Panc1 (cell line): ENCODE measurements at regions not wholly inside any gene's neighbourhood (a gene's known extent, or its start where the extent isn't known, plus 50 kb on each side); places are given as distances from the start of the nearest gene placed in this dataset.

Source experiments
- POLR2AphosphoS5 ChIP-seq: IDR thresholded peaks from 2 replicates; pipeline ENCODE4 v1.6.1; 2012; ENCODE audit warnings: mild to moderate bottlenecking, low read depth, low read length, moderate library complexity
- TCF7L2 ChIP-seq: IDR thresholded peaks from 2 replicates; pipeline ENCODE4 v1.6.1; 2011; ENCODE audit warnings: mild to moderate bottlenecking, low read depth, low read length, inconsistent platforms
- TF ChIP-seq, protein P1 (sequence below): fragments of 450-650 bp; IDR thresholded peaks from 2 replicates; pipeline ENCODE4 v1.5.1; 2017; ENCODE audit warnings: mild to moderate bottlenecking
- TF ChIP-seq, protein P2 (sequence below), 2 experiments: IDR thresholded peaks; 2 replicates each; pipeline ENCODE4 v1.6.1; 2011 to 2012; ENCODE audit warnings: low read depth in 2 of 2, control low read depth in 1 of 2, low read length in 1 of 2, mild to moderate bottlenecking in 1 of 2, moderate library complexity in 1 of 2; ENCODE audit not compliant: insufficient read depth in 1 of 2

DNA sequence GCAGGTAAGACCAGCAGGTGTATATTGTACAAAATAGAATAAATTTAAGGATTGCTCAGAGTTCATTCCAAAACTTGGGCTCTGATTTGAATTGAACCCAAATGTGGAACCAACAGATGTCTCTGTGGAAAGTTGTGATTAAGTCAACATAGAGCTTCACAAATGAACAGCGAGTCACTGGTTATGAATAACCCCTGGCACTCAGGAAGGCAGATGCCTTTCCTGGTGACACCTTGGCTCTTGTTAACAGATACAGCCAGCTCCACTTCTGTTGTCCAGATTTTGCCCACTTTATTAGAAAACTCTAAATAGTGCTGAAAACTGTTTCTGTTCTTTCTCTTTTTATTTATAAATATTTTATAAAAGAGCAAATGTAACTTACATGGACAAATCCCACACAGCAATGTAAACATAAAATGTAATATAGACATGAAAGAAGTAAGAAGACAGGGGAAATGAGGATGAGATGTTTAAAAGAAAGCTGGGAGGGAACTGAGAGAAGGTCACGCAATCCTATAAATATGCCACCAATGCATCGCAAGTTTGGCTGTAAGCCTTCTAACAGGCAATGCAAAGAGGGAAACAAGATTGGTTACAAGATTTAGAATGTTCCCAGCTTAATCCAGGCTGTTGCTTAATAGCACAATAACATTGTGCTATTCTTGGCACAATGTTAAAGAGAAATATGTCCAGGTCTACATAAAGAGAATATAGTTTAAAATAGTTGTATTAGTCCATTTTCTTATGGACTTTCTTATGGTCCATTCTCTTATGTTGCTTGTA is 495.5 kb downstream of the TAFA4 start:
- TF ChIP-seq, protein P1, sequence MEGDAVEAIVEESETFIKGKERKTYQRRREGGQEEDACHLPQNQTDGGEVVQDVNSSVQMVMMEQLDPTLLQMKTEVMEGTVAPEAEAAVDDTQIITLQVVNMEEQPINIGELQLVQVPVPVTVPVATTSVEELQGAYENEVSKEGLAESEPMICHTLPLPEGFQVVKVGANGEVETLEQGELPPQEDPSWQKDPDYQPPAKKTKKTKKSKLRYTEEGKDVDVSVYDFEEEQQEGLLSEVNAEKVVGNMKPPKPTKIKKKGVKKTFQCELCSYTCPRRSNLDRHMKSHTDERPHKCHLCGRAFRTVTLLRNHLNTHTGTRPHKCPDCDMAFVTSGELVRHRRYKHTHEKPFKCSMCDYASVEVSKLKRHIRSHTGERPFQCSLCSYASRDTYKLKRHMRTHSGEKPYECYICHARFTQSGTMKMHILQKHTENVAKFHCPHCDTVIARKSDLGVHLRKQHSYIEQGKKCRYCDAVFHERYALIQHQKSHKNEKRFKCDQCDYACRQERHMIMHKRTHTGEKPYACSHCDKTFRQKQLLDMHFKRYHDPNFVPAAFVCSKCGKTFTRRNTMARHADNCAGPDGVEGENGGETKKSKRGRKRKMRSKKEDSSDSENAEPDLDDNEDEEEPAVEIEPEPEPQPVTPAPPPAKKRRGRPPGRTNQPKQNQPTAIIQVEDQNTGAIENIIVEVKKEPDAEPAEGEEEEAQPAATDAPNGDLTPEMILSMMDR: no peak
- TF ChIP-seq TCF7L2 (no peak), POLR2AphosphoS5 (no peak)
- TF ChIP-seq, protein P2, sequence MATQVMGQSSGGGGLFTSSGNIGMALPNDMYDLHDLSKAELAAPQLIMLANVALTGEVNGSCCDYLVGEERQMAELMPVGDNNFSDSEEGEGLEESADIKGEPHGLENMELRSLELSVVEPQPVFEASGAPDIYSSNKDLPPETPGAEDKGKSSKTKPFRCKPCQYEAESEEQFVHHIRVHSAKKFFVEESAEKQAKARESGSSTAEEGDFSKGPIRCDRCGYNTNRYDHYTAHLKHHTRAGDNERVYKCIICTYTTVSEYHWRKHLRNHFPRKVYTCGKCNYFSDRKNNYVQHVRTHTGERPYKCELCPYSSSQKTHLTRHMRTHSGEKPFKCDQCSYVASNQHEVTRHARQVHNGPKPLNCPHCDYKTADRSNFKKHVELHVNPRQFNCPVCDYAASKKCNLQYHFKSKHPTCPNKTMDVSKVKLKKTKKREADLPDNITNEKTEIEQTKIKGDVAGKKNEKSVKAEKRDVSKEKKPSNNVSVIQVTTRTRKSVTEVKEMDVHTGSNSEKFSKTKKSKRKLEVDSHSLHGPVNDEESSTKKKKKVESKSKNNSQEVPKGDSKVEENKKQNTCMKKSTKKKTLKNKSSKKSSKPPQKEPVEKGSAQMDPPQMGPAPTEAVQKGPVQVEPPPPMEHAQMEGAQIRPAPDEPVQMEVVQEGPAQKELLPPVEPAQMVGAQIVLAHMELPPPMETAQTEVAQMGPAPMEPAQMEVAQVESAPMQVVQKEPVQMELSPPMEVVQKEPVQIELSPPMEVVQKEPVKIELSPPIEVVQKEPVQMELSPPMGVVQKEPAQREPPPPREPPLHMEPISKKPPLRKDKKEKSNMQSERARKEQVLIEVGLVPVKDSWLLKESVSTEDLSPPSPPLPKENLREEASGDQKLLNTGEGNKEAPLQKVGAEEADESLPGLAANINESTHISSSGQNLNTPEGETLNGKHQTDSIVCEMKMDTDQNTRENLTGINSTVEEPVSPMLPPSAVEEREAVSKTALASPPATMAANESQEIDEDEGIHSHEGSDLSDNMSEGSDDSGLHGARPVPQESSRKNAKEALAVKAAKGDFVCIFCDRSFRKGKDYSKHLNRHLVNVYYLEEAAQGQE (IDR thresholded peaks at IDR 0.05; ENCODE audit: insufficient read depth in 1 of 2, low read depth in 2 of 2, low read length in 1 of 2): no peak
